GM13977 (cell line): ENCODE measurements at regions not wholly inside any gene's neighbourhood (a gene's known extent, or its start where the extent isn't known, plus 50 kb on each side); places are given as distances from the start of the nearest gene placed in this dataset.

Experiments used
- DNase-seq: peaks from one replicate; pipeline ENCODE4 v3.0.0; 2012; ENCODE audit warnings: low spot score
- CTCF ChIP-seq: IDR thresholded peaks from 2 replicates; pipeline ENCODE4 v1.5.1; 2012; ENCODE audit warnings: mild to moderate bottlenecking, control low read depth; ENCODE audit not compliant: insufficient read depth; ENCODE audit errors: extremely low read depth, missing control alignments
- in situ Hi-C: fragments of 300-500 bp; cut with MboI; formaldehyde crosslinking; loops from one replicate; pipeline ENCODE4 v1.12.0; 2022; ENCODE audit warnings: low sequenced_read_pairs, low pct_unique_long_range_greater_than_20kb, mixed read lengths, inconsistent platforms; ENCODE audit not compliant: unreplicated experiment

DNA sequence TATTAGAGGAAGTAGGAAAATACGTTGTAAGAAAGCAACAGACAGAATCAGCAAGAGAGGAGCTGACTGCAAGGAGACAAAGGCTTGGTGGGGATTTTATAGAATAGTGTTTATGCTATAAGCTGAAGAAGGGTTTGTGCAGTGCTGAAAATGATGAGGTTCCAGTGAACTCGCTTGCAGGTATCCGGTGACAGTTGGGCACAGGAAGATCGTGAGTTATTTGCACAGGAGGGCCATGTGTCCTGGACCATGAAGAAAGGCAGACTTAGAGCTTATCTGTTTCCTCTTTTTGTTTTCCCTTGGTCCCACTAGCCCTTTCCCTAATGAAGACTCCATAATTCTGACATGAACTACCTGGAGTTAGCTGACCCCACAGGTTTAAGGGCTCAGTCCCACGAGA, 61.4 kb downstream of the NXNL2 start:
- DNase-seq, result no peak
- TF ChIP-seq CTCF, result no peak
- in situ Hi-C loops, result loop anchor here (10.0 kb wide), 1 partner anchor 398 kb away; the partner anchor contains the start of gene S1PR3

DNA sequence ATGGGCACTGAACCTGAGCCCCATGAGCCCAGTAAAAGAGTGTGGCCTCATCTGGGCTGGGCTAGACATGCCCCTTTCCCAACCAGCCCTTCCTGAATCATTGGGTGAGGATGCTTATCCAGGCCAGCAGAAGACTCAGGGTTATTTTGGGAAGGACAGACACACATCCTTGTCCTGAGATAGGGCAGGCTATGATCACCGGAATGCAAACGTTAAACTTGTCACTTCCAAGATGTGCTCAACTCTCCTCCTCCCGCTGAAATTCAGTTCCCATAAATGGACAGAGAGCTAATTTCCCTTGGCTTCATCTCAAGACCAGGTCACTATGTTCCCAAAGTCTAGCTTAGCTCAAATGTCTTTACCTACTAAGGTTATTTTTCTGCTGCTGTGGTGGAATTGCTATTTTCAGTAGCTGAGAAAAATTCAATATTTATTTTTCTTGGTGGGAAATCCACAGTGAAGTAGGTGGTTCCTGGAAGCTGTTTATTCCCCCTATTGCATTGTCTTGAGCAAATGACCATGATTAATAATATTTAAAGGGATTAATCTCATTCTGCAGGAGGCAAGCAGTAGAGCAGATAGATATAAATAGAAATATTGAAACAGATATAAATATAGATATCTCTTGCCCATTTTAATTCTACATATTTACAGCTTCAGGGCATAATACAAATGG, 70.0 kb downstream of the NXNL2 start:
- DNase-seq, result no peak
- TF ChIP-seq CTCF, result no peak
- in situ Hi-C loops, result no loop called here

- in situ Hi-C loops, result no loop called here
- DNase-seq, result no peak
- no peak for TF ChIP-seq CTCF
Observed at GRCh38 chr9:88605512-88606362, 70.8 kb downstream of the NXNL2 start.

- in situ Hi-C loops, result no loop called here
- no peak for DNase-seq
- no peak for TF ChIP-seq CTCF
Observed at GRCh38 chr9:88614359-88614758, 79.4 kb downstream of the NXNL2 start.

DNA sequence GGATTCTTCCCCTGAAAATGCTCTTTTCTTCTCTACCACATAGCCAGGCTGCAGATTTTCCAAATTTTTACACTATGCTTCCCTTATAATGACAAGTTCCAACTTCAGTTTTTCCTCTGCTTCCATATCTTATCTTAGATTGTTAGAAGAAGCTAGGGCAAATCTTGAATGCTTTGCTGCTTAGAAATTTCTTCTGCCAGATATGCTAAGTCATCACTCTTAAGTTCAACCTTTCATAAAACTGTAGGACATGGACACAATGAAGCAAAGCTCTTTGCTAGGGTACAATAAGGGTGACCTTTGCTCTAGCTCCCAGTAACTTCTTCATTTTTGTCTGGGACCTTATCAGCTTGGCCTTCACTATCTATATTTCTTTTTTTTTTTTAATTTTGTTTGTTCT, 88.7 kb downstream of the NXNL2 start:
- no peak for TF ChIP-seq CTCF
- in situ Hi-C loops, result no loop called here
- DNase-seq, result no peak

GRCh38 chr9:88628114-88628513, 93.1 kb downstream of the NXNL2 start:
- in situ Hi-C loops, result no loop called here
- no peak for DNase-seq
- no peak for TF ChIP-seq CTCF
